GM19468 (cell line): ENCODE measurements at regions not wholly inside any gene's neighbourhood (a gene's known extent, or its start where the extent isn't known, plus 50 kb on each side); places are given as distances from the start of the nearest gene placed in this dataset.

Experiments used
- ATAC-seq: cut with Tn5 transposase; IDR thresholded peaks from one replicate; pipeline ENCODE4 v1.9.1; 2021; ENCODE audit warnings: mild to moderate bottlenecking, moderate library complexity, moderate number of reproducible peaks; ENCODE audit not compliant: unreplicated experiment; ENCODE audit errors: extremely low read depth

GRCh38 chr11:98587884-98588283, 432.9 kb upstream of the CNTN5 start:
- ATAC-seq = no peak

GRCh38 chr11:98589967-98590366, 430.8 kb upstream of the CNTN5 start:
- ATAC-seq = no peak

- ATAC-seq = no peak
These were observed 420.6 kb upstream of the CNTN5 start for GRCh38 chr11:98600103-98600502.

GRCh38 chr11:98600786-98601773, 419.7 kb upstream of the CNTN5 start:
- no peak for ATAC-seq

GRCh38 chr11:98616098-98616655, 404.6 kb upstream of the CNTN5 start:
- ATAC-seq = no peak

GRCh38 chr11:98621767-98622166, 399.0 kb upstream of the CNTN5 start:
- no peak for ATAC-seq

- no peak for ATAC-seq
These were observed 395.2 kb upstream of the CNTN5 start for GRCh38 chr11:98625526-98625925.

GRCh38 chr11:98630736-98631135, 390.0 kb upstream of the CNTN5 start:
- no peak for ATAC-seq

- no peak for ATAC-seq
These were observed 363.0 kb upstream of the CNTN5 start for GRCh38 chr11:98657711-98658110.

- no peak for ATAC-seq
These were observed 361.3 kb upstream of the CNTN5 start for GRCh38 chr11:98659431-98659830.

GRCh38 chr11:98674390-98674789, 346.4 kb upstream of the CNTN5 start:
- ATAC-seq = no peak

- ATAC-seq = no peak
These were observed 341.1 kb upstream of the CNTN5 start for GRCh38 chr11:98679673-98680072.

- no peak for ATAC-seq
These were observed 319.2 kb upstream of the CNTN5 start for GRCh38 chr11:98701541-98701940.

- ATAC-seq = no peak
These were observed 316.8 kb upstream of the CNTN5 start for GRCh38 chr11:98703779-98704556.

GRCh38 chr11:98710026-98710425, 310.7 kb upstream of the CNTN5 start:
- no peak for ATAC-seq

GRCh38 chr11:98710986-98711385, 309.8 kb upstream of the CNTN5 start:
- ATAC-seq = no peak

- ATAC-seq = no peak
These were observed 299.8 kb upstream of the CNTN5 start for GRCh38 chr11:98720951-98721350.

GRCh38 chr11:98725471-98725870, 295.3 kb upstream of the CNTN5 start:
- ATAC-seq = no peak

GRCh38 chr11:98728421-98728820, 292.3 kb upstream of the CNTN5 start:
- ATAC-seq = no peak

GRCh38 chr11:98729118-98729517, 291.6 kb upstream of the CNTN5 start:
- ATAC-seq = no peak

- no peak for ATAC-seq
These were observed 287.8 kb upstream of the CNTN5 start for GRCh38 chr11:98732947-98733346.
